K562 (cell line): ENCODE measurements at regions not wholly inside any gene's neighbourhood (a gene's known extent, or its start where the extent isn't known, plus 50 kb on each side); places are given as distances from the start of the nearest gene placed in this dataset.

Experiments used
- ATAC-seq: fragments of 200-7000 bp; cut with Tn5 transposase; 3 replicates; pipeline ENCODE4 v1.9.1; 2020; ENCODE audit warnings: moderate library complexity
- BruUV-seq: library from RNA; stranded (reverse); fragments of 400-500 nt; replicated peaks from 2 replicates; lab custom pipeline; 2021; lab: Mats Ljungman, UMichigan
- CTCF ChIA-PET: fragments of 300-600 bp; formaldehyde crosslinking; extraction: SDS; loops from one replicate; lab custom pipeline; 2021; ENCODE audit warnings: low intra/inter-chr PET ratio; lab: Yijun Ruan, JAX
- POLR2A ChIA-PET: fragments of 300-600, 350-650 bp; sonication (Branson Sonifier 250); formaldehyde crosslinking; extraction: SDS; loops from one replicate; lab custom pipeline; 2021; ENCODE audit warnings: antibody characterized with exemption, inconsistent platforms; lab: Yijun Ruan, JAX
- DNase-seq, 4 experiments: peaks; one replicate each; pipeline versions ENCODE4 v3.0.0 to v3.0.0-alpha.2; 2011 to 2018; ENCODE audit warnings: low spot score in 3 of 4, mixed read lengths in 3 of 4; ENCODE audit errors: extremely low read depth in 1 of 4
- FAIRE-seq: peaks from 2 replicates; lab custom pipeline; 2011; peaks lifted over from hg19 to GRCh38; lab: Jason Lieb, UNC
- H2AFZ ChIP-seq: 2 replicates; pipeline ENCODE4 v1.6.0; 2011; ENCODE audit warnings: low read depth, low read length, control low read depth, inconsistent platforms
- H3K27ac ChIP-seq: fragments of 200-600 bp; 3 replicates; pipeline ENCODE4 v1.8.0; 2011; ENCODE audit warnings: low read depth, mild to moderate bottlenecking, control low read depth, inconsistent platforms, low read length, moderate library complexity, mixed read lengths; ENCODE audit errors: extremely low read depth
- H3K27me3 ChIP-seq, 2 experiments: fragments of 300-600 bp in 1 of 2; 2 replicates in 1 of 2; 3 replicates in 1 of 2; pipeline versions ENCODE4 v1.6.0 to v1.8.0; 2011; ENCODE audit warnings: inconsistent platforms in 2 of 2, low read length in 2 of 2, mild to moderate bottlenecking in 1 of 2, mixed read lengths in 1 of 2, moderate library complexity in 1 of 2; ENCODE audit not compliant: control insufficient read depth in 2 of 2, insufficient read depth in 2 of 2
- H3K36me3 ChIP-seq: fragments of 300-600 bp; 3 replicates; pipeline ENCODE4 v1.8.0; 2011; ENCODE audit warnings: mild to moderate bottlenecking, low read length, inconsistent platforms; ENCODE audit not compliant: control insufficient read depth, insufficient read depth
- H3K4me1 ChIP-seq, 2 experiments: fragments of 200-600 bp in 1 of 2; replicated peaks in 1 of 2; 2 replicates in 1 of 2; 3 replicates in 1 of 2; pipeline versions ENCODE4 v1.5.1 to v1.8.0; 2011; ENCODE audit warnings: inconsistent platforms in 2 of 2, low read length in 2 of 2, mild to moderate bottlenecking in 1 of 2, mixed read lengths in 1 of 2, moderate library complexity in 1 of 2; ENCODE audit not compliant: control insufficient read depth in 2 of 2, insufficient read depth in 2 of 2
- H3K4me2 ChIP-seq: 2 replicates; pipeline ENCODE4 v1.6.1; 2011; ENCODE audit warnings: low read length, control low read depth, inconsistent platforms, mixed read lengths; ENCODE audit not compliant: insufficient read depth
- H3K4me3 ChIP-seq: fragments of 200-600 bp; sonication (generic), shearing (Covaris generic); 2 replicates; pipeline ENCODE4 v1.5.1; 2016; ENCODE audit warnings: control low read depth, inconsistent platforms
- H3K79me2 ChIP-seq: fragments of 200-600 bp; 3 replicates; pipeline ENCODE4 v1.8.0; 2011; ENCODE audit warnings: low read length, inconsistent platforms; ENCODE audit not compliant: control insufficient read depth, insufficient read depth
- H3K9ac ChIP-seq, 2 experiments: 2 replicates each; pipeline versions ENCODE4 v1.6.0 to v1.6.1; 2011; ENCODE audit warnings: low read depth in 2 of 2, low read length in 2 of 2, control low read depth in 1 of 2, inconsistent platforms in 1 of 2, mild to moderate bottlenecking in 1 of 2, mixed read lengths in 1 of 2; ENCODE audit not compliant: insufficient read depth in 1 of 2
- H3K9me1 ChIP-seq: one replicate; pipeline ENCODE4 v1.6.0; 2011; ENCODE audit warnings: inconsistent platforms, mild to moderate bottlenecking, low read length, moderate library complexity; ENCODE audit not compliant: control insufficient read depth, insufficient read depth
- H3K9me3 ChIP-seq: replicated peaks from 2 replicates; pipeline ENCODE4 v1.5.1; 2011; ENCODE audit warnings: low read depth, low read length, inconsistent platforms; ENCODE audit not compliant: control insufficient read depth, insufficient read depth
- H4K20me1 ChIP-seq: replicated peaks from 2 replicates; pipeline ENCODE4 v1.6.1; 2011; ENCODE audit warnings: low read length, inconsistent platforms, mixed read lengths; ENCODE audit not compliant: control insufficient read depth, insufficient read depth
- EHMT2 ChIP-seq: fragments of 450-650 bp; IDR thresholded peaks from 2 replicates; pipeline ENCODE4 v1.6.1; 2018; ENCODE audit warnings: antibody characterized with exemption
- GATAD2A ChIP-seq: fragments of 450-650 bp; IDR thresholded peaks from 2 replicates; pipeline ENCODE4 v1.6.1; 2017
- PCBP2 ChIP-seq: fragments of 200-400 bp; formaldehyde crosslinking; IDR thresholded peaks from 2 replicates; pipeline ENCODE4 v1.6.1; 2018; ENCODE audit warnings: low read length, low read depth, mild to moderate bottlenecking, moderate library complexity; ENCODE audit not compliant: poor library complexity, severe bottlenecking
- RBM25 ChIP-seq: fragments of 200-400 bp; formaldehyde crosslinking; IDR thresholded peaks from 2 replicates; pipeline ENCODE4 v1.6.1; 2018; ENCODE audit warnings: low read length, low read depth, moderate library complexity; ENCODE audit not compliant: severe bottlenecking
- RCOR1 ChIP-seq, 2 experiments: IDR thresholded peaks; 2 replicates each; pipeline ENCODE4 v1.6.1; 2012; ENCODE audit warnings: low read depth in 2 of 2, low read length in 2 of 2, borderline replicate concordance in 1 of 2, improper control_type of control experiment in 1 of 2
- THAP7 ChIP-seq: fragments of 250-450 bp; sonication (Bioruptor Pico); IDR thresholded peaks from 2 replicates; pipeline ENCODE4 v1.5.0; 2021
- USF2 ChIP-seq: sonication (generic); formaldehyde crosslinking; IDR thresholded peaks from 2 replicates; pipeline ENCODE4 v1.5.0; 2020; ENCODE audit warnings: missing genetic modification reagents
- ZNF184 ChIP-seq: sonication (generic); formaldehyde crosslinking; IDR thresholded peaks from 2 replicates; pipeline ENCODE4 v1.5.0; 2020; ENCODE audit warnings: missing genetic modification reagents
- ZNF766 ChIP-seq: fragments of 200-800 bp; sonication (Bioruptor generic); conservative IDR thresholded peaks from 2 replicates; pipeline ENCODE4 v1.6.1; 2016; ENCODE audit warnings: missing genetic modification characterization, missing compliant biosample characterization
- WGBS: fragments of 100-300 bp; shearing (Covaris generic); methylation state at CpG from one replicate; pipeline ENCODE4 v1.1.6; 2016; ENCODE audit warnings: low coverage, mixed read lengths; ENCODE audit not compliant: insufficient coverage; ENCODE audit errors: missing lambda C conversion rate; 5-methylcytosine and 5-hydroxymethylcytosine counted together
- in situ Hi-C: fragments of 300-500 bp; cut with MboI; formaldehyde crosslinking; loops from 4 replicates; pipeline ENCODE4 v1.15.0; 2018; ENCODE audit warnings: inconsistent platforms, mixed read lengths
- intact Hi-C: fragments of 100-400 bp; cut with micrococcal nuclease; formaldehyde crosslinking; loops from 2 replicates; pipeline ENCODE4 v1.14.2; 2022
- TF ChIP-seq, protein P1 (sequence below), 3 experiments: fragments of 200-800 bp in 1 of 3; fragments of 250-450 bp in 1 of 3; fragments of 450-650 bp in 1 of 3; sonication (Bioruptor Pico) in 1 of 3; sonication (Bioruptor generic) in 1 of 3; formaldehyde crosslinking in 1 of 3; IDR thresholded peaks; 2 replicates each; pipeline versions ENCODE4 v1.6.1 to v1.8.0; 2016 to 2022; ENCODE audit warnings: mild to moderate bottlenecking in 2 of 3, missing genetic modification characterization in 2 of 3, missing compliant biosample characterization in 1 of 3, moderate library complexity in 1 of 3

DNA sequence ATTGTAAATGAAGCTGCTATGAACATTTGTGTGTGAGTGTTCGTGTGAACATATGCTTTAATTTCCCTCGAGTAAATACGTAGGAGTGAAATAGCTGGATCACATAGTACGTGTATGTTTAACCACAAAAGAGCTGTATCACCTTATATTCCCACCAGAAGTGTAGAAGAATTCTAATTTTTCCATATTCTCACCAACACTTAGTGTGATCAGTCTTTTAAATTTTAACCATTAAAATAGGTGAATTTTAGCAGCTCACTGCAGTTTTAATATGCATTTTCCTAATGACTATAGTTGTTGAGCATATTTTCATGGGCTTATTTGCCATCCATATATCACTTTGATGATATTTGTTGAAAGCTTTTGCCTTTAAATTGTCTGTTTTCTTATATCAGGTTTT lies 741.2 kb downstream of the PTPRU start:
- H2AFZ ChIP-seq, result no peak overlapping the region
- FAIRE-seq, result no peak
- H3K9ac ChIP-seq, result no peak overlapping the region
- H3K36me3 ChIP-seq, result no peaks in the 10 kb centered on the region
- no TSS peak for BruUV-seq
- no peaks in the 10 kb centered on the region for H4K20me1 ChIP-seq
- H3K4me3 ChIP-seq, result no peak overlapping the region
- no peak for DNase-seq
- H3K9me1 ChIP-seq, result no peaks in the 10 kb centered on the region
- in situ Hi-C loops (no loop called here), intact Hi-C loops (no loop called here)
- H3K27me3 ChIP-seq, result no peaks in the 10 kb centered on the region
- 2% methylated on average over 4 of the region's 4 CpGs for WGBS
- no peak overlapping the region for H3K27ac ChIP-seq
- 0 out of 2 replicates have a peak, but pooled peaks have one; percentile 14 for TF ChIP-seq ZNF184 (CRISPR knock-in tag)
- TF ChIP-seq RBM25, result peak; percentile 24
- TF ChIP-seq GATAD2A, result no peak
- ChIA-PET CTCF (no interaction called here), POLR2A (no interaction called here)
- H3K9me3 ChIP-seq, result no peaks in the 10 kb centered on the region
- no peak overlapping the region for H3K4me2 ChIP-seq
- H3K4me1 ChIP-seq, result no peaks in the 10 kb centered on the region
- no peak for ATAC-seq
- H3K79me2 ChIP-seq, result no peaks in the 10 kb centered on the region

DNA sequence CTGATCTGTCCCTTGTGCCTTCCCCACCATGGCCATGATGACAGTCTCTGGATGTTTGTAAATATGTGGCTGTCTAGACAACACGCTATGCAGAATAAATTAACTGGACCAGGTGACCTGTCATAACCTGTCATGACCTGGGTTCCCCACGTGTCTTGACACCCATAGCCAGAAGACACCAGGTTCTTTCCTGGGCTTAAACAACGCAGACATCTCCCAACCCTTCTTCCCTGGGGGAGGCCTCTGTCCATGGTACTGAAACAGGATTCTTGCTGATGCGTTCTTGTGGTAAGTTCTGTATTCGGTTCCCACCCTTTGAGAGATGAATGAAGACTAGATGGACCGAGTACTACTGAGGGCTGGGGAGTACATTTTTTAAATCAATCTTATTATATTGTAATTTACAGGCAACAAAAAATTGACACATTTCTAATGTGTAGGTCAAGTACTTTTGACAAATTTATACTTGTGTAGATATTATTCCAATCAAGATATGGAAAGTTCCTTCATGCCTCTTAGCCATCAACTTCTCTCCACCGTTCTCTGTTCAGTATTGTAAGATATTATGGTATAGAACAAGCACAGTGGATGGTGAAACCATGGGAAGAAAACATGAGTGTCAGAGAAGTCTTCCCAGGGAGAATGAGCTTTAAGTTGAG lies 738.8 kb downstream of the PTPRU start:
- Histone ChIP-seq H3K9ac (no peak overlapping the region), H3K36me3 (no peaks in the 10 kb centered on the region), H3K4me1 (no peaks in the 10 kb centered on the region), H3K27me3 (no peaks in the 10 kb centered on the region), H3K9me3 (no peaks in the 10 kb centered on the region), H2AFZ (no peak overlapping the region), H4K20me1 (no peaks in the 10 kb centered on the region), H3K27ac (no peak overlapping the region), H3K79me2 (no peaks in the 10 kb centered on the region), H3K4me2 (no peak overlapping the region), H3K9me1 (no peaks in the 10 kb centered on the region), H3K4me3 (no peak overlapping the region)
- POLR2A ChIA-PET, result interaction anchor here (0.9 kb wide), 2 partner anchors 191 to 726 kb away, joined by 3 read pairs; no protein-coding TSS in a partner anchor
- no TSS peak for BruUV-seq
- in situ Hi-C loops, result no loop called here
- ATAC-seq (no peak), FAIRE-seq (peak; percentile 86), DNase-seq (peak; percentile 36 to 50 (median 43))
- CTCF ChIA-PET, result no interaction called here
- 3% methylated on average over 7 of the region's 7 CpGs for WGBS
- intact Hi-C loops, result no loop called here
- TF ChIP-seq EHMT2 (peak; percentile 98), USF2 (CRISPR knock-in tag) (0 out of 2 replicates have a peak, but pooled peaks have one; percentile 11), ZNF766 (CRISPR knock-in tag) (peak; percentile 69), PCBP2 (no peak), RCOR1 (IDR thresholded peaks at IDR 0.05; ENCODE audit: borderline replicate concordance in 1 of 2, low read depth in 2 of 2, low read length in 2 of 2) (0 out of 4 replicates have a peak, but pooled peaks of 1 of the 2 experiments have one; percentile 11), THAP7 (CRISPR knock-in tag) (no peak)
- TF ChIP-seq, protein P1, sequence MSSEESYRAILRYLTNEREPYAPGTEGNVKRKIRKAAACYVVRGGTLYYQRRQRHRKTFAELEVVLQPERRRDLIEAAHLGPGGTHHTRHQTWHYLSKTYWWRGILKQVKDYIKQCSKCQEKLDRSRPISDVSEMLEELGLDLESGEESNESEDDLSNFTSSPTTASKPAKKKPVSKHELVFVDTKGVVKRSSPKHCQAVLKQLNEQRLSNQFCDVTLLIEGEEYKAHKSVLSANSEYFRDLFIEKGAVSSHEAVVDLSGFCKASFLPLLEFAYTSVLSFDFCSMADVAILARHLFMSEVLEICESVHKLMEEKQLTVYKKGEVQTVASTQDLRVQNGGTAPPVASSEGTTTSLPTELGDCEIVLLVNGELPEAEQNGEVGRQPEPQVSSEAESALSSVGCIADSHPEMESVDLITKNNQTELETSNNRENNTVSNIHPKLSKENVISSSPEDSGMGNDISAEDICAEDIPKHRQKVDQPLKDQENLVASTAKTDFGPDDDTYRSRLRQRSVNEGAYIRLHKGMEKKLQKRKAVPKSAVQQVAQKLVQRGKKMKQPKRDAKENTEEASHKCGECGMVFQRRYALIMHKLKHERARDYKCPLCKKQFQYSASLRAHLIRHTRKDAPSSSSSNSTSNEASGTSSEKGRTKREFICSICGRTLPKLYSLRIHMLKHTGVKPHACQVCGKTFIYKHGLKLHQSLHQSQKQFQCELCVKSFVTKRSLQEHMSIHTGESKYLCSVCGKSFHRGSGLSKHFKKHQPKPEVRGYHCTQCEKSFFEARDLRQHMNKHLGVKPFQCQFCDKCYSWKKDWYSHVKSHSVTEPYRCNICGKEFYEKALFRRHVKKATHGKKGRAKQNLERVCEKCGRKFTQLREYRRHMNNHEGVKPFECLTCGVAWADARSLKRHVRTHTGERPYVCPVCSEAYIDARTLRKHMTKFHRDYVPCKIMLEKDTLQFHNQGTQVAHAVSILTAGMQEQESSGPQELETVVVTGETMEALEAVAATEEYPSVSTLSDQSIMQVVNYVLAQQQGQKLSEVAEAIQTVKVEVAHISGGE (CRISPR knock-in tag; IDR thresholded peaks at IDR 0.05), result 0 out of 6 replicates have a peak, but pooled peaks of 1 of the 3 experiments have one; percentile 24
